Spleen (tissue), 7 donors: ENCODE measurements at regions not wholly inside any gene's neighbourhood (a gene's known extent, or its start where the extent isn't known, plus 50 kb on each side); places are given as distances from the start of the nearest gene placed in this dataset.

Experiments
- CTCF ChIP-seq, 11 experiments: fragments of 200-600 bp in 7 of 11; fragments of 450-650 bp in 4 of 11; sonication (generic) in 4 of 11; IDR thresholded peaks in 8 of 11; conservative IDR thresholded peaks in 3 of 11; 1 replicate in 7 of 11; 2 replicates in 4 of 11; pipeline versions ENCODE4 v1.4.0 to v1.8.0; 2016 to 2021; ENCODE audit warnings: antibody characterized with exemption in 11 of 11, inconsistent platforms in 4 of 11, mild to moderate bottlenecking in 1 of 11
- POLR2A ChIP-seq, 3 donors: fragments of 450-650 bp; IDR thresholded peaks; one replicate each; pipeline ENCODE4 v1.5.1; 2017; ENCODE audit warnings: antibody characterized with exemption in 3 of 3, mild to moderate bottlenecking in 1 of 3
- donor health status: DM: no; HTN: no; CAD: no; lungs with moderate emphysema.
- donor health status: DM: no; HTN: no; CAD: no.
- donor health status: DM: no; HTN: no; CAD: no.

GRCh38 chr16:29303520-29303919 lies 103.0 kb downstream of the NPIPB11 start:
- TF ChIP-seq POLR2A (IDR thresholded peaks at IDR 0.05) (no peak), CTCF (IDR thresholded peaks at IDR 0.05 in 8 of 11, conservative IDR thresholded peaks at IDR 0.05 in 3 of 11) (no peak)
